Erythroblast (primary cell): ENCODE measurements at regions not wholly inside any gene's neighbourhood (a gene's known extent, or its start where the extent isn't known, plus 50 kb on each side); places are given as distances from the start of the nearest gene placed in this dataset.

Experiments
- GATA1 ChIP-seq: IDR thresholded peaks from 2 replicates; pipeline ENCODE4 v1.6.1; 2011; ENCODE audit warnings: low read depth, mild to moderate bottlenecking, control low read depth, low read length, moderate library complexity
- POLR2A ChIP-seq: IDR thresholded peaks from 2 replicates; pipeline ENCODE4 v1.6.1; 2011; ENCODE audit warnings: mild to moderate bottlenecking, low read length

DNA sequence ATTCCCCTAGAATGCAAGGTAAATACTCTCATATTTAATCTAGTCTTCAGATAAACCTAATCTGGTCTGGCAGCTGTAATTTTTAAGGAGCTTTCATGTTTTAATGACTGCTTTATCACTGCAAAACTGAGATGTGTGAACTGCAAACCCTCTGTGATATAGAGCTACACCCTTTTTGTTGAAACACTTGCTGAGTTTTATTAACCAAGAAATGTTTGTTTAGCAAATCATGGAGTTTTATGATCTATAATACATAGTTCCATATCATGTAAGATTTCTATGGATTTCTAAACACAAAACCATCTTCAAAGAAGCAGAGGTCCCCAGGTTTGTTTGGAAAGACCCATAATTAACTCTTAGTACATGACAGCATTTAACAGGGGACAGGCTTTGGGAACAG is 126.4 kb downstream of the BTC start:
- TF ChIP-seq POLR2A = no peak
- TF ChIP-seq GATA1 = no peak
